PC-3 (cell line): ENCODE measurements at regions not wholly inside any gene's neighbourhood (a gene's known extent, or its start where the extent isn't known, plus 50 kb on each side); places are given as distances from the start of the nearest gene placed in this dataset.

Experiments used
- ATAC-seq: fragments of 200-7000 bp; cut with Tn5 transposase; 2 replicates; pipeline ENCODE4 v1.9.1; 2020; ENCODE audit warnings: mild to moderate bottlenecking, moderate library complexity
- BruUV-seq: library from RNA; stranded (reverse); fragments of 400-500 nt; replicated peaks from 2 replicates; lab custom pipeline; 2021; lab: Mats Ljungman, UMichigan
- CTCF ChIA-PET: fragments of 300-600 bp; sonication (Branson Sonifier 250); formaldehyde crosslinking; loops from one replicate; lab custom pipeline; 2022; ENCODE audit warnings: antibody characterized with exemption; lab: Charles Lee
- POLR2A ChIA-PET: fragments of 300-600 bp; sonication (Branson Sonifier 250); formaldehyde crosslinking; loops from one replicate; lab custom pipeline; 2022; ENCODE audit warnings: antibody characterized with exemption; ENCODE audit not compliant: unreplicated experiment; lab: Charles Lee
- DNase-seq: peaks from one replicate; pipeline ENCODE4 v3.0.0-alpha.2; 2015
- H2AFZ ChIP-seq: fragments of 300-600 bp; sonication (generic); 2 replicates; pipeline ENCODE4 v1.6.0; 2016; ENCODE audit warnings: antibody characterized with exemption, low read length
- H3F3A ChIP-seq: fragments of 300-600 bp; sonication (generic); one replicate; pipeline ENCODE4 v1.6.0; 2017; ENCODE audit warnings: antibody characterized with exemption, low read length, control low read depth, mild to moderate bottlenecking; ENCODE audit not compliant: unreplicated experiment
- H3K27ac ChIP-seq: fragments of 300-600 bp; sonication (generic); 2 replicates; pipeline ENCODE4 v1.5.1; 2016; ENCODE audit warnings: mild to moderate bottlenecking, low read length
- H3K27me3 ChIP-seq: fragments of 300-600 bp; sonication (generic); 2 replicates; pipeline ENCODE4 v1.6.1; 2016; ENCODE audit warnings: low read length, mixed read lengths
- H3K36me3 ChIP-seq: fragments of 300-600 bp; sonication (generic); 2 replicates; pipeline ENCODE4 v1.6.1; 2016; ENCODE audit warnings: low read depth, mixed run types, low read length, mixed read lengths
- H3K4me1 ChIP-seq: fragments of 300-600 bp; sonication (generic); 2 replicates; pipeline ENCODE4 v1.5.1; 2016; ENCODE audit warnings: low read length; ENCODE audit not compliant: insufficient read depth
- H3K4me2 ChIP-seq: fragments of 300-600 bp; sonication (generic); 2 replicates; pipeline ENCODE4 v1.6.0; 2016; ENCODE audit warnings: low read length
- H3K4me3 ChIP-seq: fragments of 300-600 bp; sonication (generic); 2 replicates; pipeline ENCODE4 v1.5.1; 2016; ENCODE audit warnings: mild to moderate bottlenecking, low read length, mixed read lengths
- H3K79me2 ChIP-seq: fragments of 300-600 bp; sonication (generic); 2 replicates; pipeline ENCODE4 v1.6.1; 2017; ENCODE audit warnings: low read length, mixed read lengths
- H3K9ac ChIP-seq: fragments of 300-600 bp; sonication (generic); 2 replicates; pipeline ENCODE4 v1.6.0; 2016; ENCODE audit warnings: mild to moderate bottlenecking, low read length
- H3K9me2 ChIP-seq: fragments of 300-600 bp; sonication (generic); replicated peaks from 2 replicates; pipeline ENCODE4 v1.6.1; 2016; ENCODE audit warnings: mixed run types, low read length, mixed read lengths
- H3K9me3 ChIP-seq: fragments of 300-600 bp; sonication (generic); 2 replicates; pipeline ENCODE4 v1.6.1; 2016; ENCODE audit warnings: low read length, mixed read lengths
- H4K20me1 ChIP-seq: fragments of 300-600 bp; sonication (generic); 2 replicates; pipeline ENCODE4 v1.6.1; 2016; ENCODE audit warnings: low read length, mixed read lengths
- CTCF ChIP-seq: fragments of 300-600 bp; sonication (generic); conservative IDR thresholded peaks from 2 replicates; pipeline ENCODE4 v1.5.1; 2017; ENCODE audit warnings: antibody characterized with exemption, low read depth, mild to moderate bottlenecking, low read length
- EZH2 ChIP-seq: fragments of 300-600 bp; sonication (generic); IDR thresholded peaks from one replicate; pipeline ENCODE4 v1.6.1; 2017; ENCODE audit warnings: antibody characterized with exemption, mild to moderate bottlenecking, low read length; ENCODE audit not compliant: unreplicated experiment
- EZH2phosphoT487 ChIP-seq: fragments of 300-600 bp; sonication (generic); IDR thresholded peaks from 2 replicates; pipeline ENCODE4 v1.6.1; 2018; ENCODE audit warnings: mild to moderate bottlenecking, antibody characterized with exemption, low read length, borderline replicate concordance
- intact Hi-C: fragments of 100-400 bp; cut with micrococcal nuclease; formaldehyde crosslinking; loops from 2 replicates; pipeline ENCODE4 v1.9.0; 2023

GRCh38 chr10:125419146-125419545 lies 258.8 kb upstream of the CTBP2 start:
- Histone ChIP-seq H3K27ac (no peak overlapping the region), H3K4me1 (no peaks in the 10 kb centered on the region), H3K9me2 (no peaks in the 10 kb centered on the region), H4K20me1 (no peaks in the 10 kb centered on the region), H3K9me3 (no peaks in the 10 kb centered on the region), H3K4me2 (no peak overlapping the region), H3K79me2 (no peaks in the 10 kb centered on the region), H3K9ac (no peak overlapping the region), H3K36me3 (no peaks in the 10 kb centered on the region), H3K27me3 (peaks cover 17% of the 10 kb centered on the region), H2AFZ (no peak overlapping the region), H3K4me3 (no peak overlapping the region), H3F3A (no peaks in the 10 kb centered on the region)
- ChIA-PET POLR2A (no interaction called here), CTCF (no interaction called here)
- no peak for DNase-seq
- intact Hi-C loops, result no loop called here
- TF ChIP-seq CTCF (no peak), EZH2phosphoT487 (no peak), EZH2 (no peak)
- no peak for ATAC-seq
- no TSS peak for BruUV-seq

GRCh38 chr10:125417605-125418004 lies 257.2 kb upstream of the CTBP2 start:
- no TSS peak for BruUV-seq
- Histone ChIP-seq H3K9ac (no peak overlapping the region), H3K9me2 (no peaks in the 10 kb centered on the region), H3K4me3 (no peak overlapping the region), H3F3A (no peaks in the 10 kb centered on the region), H3K4me2 (no peak overlapping the region), H3K79me2 (no peaks in the 10 kb centered on the region), H3K27me3 (peaks cover 2% of the 10 kb centered on the region), H2AFZ (no peak overlapping the region), H3K9me3 (no peaks in the 10 kb centered on the region), H4K20me1 (no peaks in the 10 kb centered on the region), H3K27ac (no peak overlapping the region), H3K4me1 (peaks cover under 1% of the 10 kb centered on the region; the same call in 1 of the 2 replicates), H3K36me3 (no peaks in the 10 kb centered on the region)
- POLR2A ChIA-PET, result no interaction called here
- DNase-seq (no peak), ATAC-seq (no peak)
- intact Hi-C loops, result no loop called here
- TF ChIP-seq EZH2 (no peak), CTCF (no peak), EZH2phosphoT487 (no peak)
- CTCF ChIA-PET, result no interaction called here

- H3K4me1 ChIP-seq, result peaks cover 6% of the 10 kb centered on the region; the same call in 1 of the 2 replicates
- TF ChIP-seq CTCF, result no peak
- no peak for TF ChIP-seq EZH2phosphoT487
- TF ChIP-seq EZH2, result no peak
- H3K9me2 ChIP-seq, result no peaks in the 10 kb centered on the region
- no peaks in the 10 kb centered on the region for H3K27me3 ChIP-seq
- intact Hi-C loops, result no loop called here
- no peaks in the 10 kb centered on the region for H3K36me3 ChIP-seq
- DNase-seq (no peak), ATAC-seq (no peak)
- H3K9me3 ChIP-seq, result no peaks in the 10 kb centered on the region
- H3K4me2 ChIP-seq, result no peak overlapping the region
- no peak overlapping the region for H2AFZ ChIP-seq
- H3K79me2 ChIP-seq, result no peaks in the 10 kb centered on the region
- POLR2A ChIA-PET, result no interaction called here
- no peaks in the 10 kb centered on the region for H4K20me1 ChIP-seq
- BruUV-seq, result no TSS peak
- H3K9ac ChIP-seq, result no peak overlapping the region
- H3K4me3 ChIP-seq, result no peak overlapping the region
- H3F3A ChIP-seq, result no peaks in the 10 kb centered on the region
- H3K27ac ChIP-seq, result no peak overlapping the region
- CTCF ChIA-PET, result no interaction called here
Observed at GRCh38 chr10:125415964-125416363, 255.6 kb upstream of the CTBP2 start.
